Spleen (tissue), 7 donors: ENCODE measurements at regions not wholly inside any gene's neighbourhood (a gene's known extent, or its start where the extent isn't known, plus 50 kb on each side); places are given as distances from the start of the nearest gene placed in this dataset.

Experiments used
- POLR2A ChIP-seq, 3 donors: fragments of 450-650 bp; IDR thresholded peaks; one replicate each; pipeline ENCODE4 v1.5.1; 2017; ENCODE audit warnings: antibody characterized with exemption in 3 of 3, mild to moderate bottlenecking in 1 of 3
- TF ChIP-seq, protein P1 (sequence below), 11 experiments: fragments of 200-600 bp in 7 of 11; fragments of 450-650 bp in 4 of 11; sonication (generic) in 4 of 11; IDR thresholded peaks in 8 of 11; conservative IDR thresholded peaks in 3 of 11; 1 replicate in 7 of 11; 2 replicates in 4 of 11; pipeline versions ENCODE4 v1.4.0 to v1.8.0; 2016 to 2021; ENCODE audit warnings: antibody characterized with exemption in 11 of 11, inconsistent platforms in 4 of 11, mild to moderate bottlenecking in 1 of 11
- donor health status: DM: no; HTN: no; CAD: no; lungs with moderate emphysema.
- donor health status: DM: no; HTN: no; CAD: no.
- donor health status: DM: no; HTN: no; CAD: no.

DNA sequence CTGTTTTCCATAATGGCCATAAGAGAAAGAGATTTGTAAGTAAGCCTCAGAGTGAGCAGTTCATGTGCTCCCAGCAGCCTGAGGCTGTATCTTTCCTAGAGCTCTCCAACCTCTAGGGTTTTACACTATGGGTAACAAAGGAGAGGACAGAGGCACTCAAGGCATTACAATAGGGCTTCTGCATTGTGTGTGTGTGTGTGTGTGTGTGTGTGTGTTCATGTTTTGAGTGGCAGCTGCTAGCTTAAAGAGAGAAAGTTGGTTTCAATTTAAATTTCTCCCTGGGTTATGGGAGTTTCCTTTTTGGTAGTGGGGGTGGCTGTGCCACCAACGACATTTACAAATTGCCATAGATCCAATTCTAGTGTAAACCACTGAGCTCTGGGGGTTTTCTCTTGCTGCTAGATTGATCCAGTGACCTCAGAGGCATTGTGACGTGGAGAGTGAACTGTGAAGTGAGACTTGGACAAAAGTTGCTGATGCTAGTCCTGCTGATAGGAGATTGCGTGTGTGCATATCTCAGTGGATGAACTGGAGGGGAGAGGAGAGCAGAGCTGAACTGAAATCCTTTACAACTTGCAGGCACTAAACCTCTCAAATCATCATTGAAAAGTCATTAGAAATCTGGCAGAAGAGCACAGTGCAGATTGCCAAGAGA is 67.2 kb upstream of the OLFM4 start:
- no peak for TF ChIP-seq POLR2A (IDR thresholded peaks at IDR 0.05)
- TF ChIP-seq, protein P1, sequence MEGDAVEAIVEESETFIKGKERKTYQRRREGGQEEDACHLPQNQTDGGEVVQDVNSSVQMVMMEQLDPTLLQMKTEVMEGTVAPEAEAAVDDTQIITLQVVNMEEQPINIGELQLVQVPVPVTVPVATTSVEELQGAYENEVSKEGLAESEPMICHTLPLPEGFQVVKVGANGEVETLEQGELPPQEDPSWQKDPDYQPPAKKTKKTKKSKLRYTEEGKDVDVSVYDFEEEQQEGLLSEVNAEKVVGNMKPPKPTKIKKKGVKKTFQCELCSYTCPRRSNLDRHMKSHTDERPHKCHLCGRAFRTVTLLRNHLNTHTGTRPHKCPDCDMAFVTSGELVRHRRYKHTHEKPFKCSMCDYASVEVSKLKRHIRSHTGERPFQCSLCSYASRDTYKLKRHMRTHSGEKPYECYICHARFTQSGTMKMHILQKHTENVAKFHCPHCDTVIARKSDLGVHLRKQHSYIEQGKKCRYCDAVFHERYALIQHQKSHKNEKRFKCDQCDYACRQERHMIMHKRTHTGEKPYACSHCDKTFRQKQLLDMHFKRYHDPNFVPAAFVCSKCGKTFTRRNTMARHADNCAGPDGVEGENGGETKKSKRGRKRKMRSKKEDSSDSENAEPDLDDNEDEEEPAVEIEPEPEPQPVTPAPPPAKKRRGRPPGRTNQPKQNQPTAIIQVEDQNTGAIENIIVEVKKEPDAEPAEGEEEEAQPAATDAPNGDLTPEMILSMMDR (IDR thresholded peaks at IDR 0.05 in 8 of 11, conservative IDR thresholded peaks at IDR 0.05 in 3 of 11): no peak
